ENCODE measurements at regions not wholly inside any gene's neighbourhood (a gene's known extent, or its start where the extent isn't known, plus 50 kb on each side); places are given as distances from the start of the nearest gene placed in this dataset.

GRCh38 chr13:44814161-44814560 lies 175.1 kb downstream of the NUFIP1 start:
- TF ChIP-seq ZNF764 (CRISPR knock-in tag; IDR thresholded peaks at IDR 0.05; ENCODE audit: low read depth): no peak
- TF ChIP-seq, protein P1, sequence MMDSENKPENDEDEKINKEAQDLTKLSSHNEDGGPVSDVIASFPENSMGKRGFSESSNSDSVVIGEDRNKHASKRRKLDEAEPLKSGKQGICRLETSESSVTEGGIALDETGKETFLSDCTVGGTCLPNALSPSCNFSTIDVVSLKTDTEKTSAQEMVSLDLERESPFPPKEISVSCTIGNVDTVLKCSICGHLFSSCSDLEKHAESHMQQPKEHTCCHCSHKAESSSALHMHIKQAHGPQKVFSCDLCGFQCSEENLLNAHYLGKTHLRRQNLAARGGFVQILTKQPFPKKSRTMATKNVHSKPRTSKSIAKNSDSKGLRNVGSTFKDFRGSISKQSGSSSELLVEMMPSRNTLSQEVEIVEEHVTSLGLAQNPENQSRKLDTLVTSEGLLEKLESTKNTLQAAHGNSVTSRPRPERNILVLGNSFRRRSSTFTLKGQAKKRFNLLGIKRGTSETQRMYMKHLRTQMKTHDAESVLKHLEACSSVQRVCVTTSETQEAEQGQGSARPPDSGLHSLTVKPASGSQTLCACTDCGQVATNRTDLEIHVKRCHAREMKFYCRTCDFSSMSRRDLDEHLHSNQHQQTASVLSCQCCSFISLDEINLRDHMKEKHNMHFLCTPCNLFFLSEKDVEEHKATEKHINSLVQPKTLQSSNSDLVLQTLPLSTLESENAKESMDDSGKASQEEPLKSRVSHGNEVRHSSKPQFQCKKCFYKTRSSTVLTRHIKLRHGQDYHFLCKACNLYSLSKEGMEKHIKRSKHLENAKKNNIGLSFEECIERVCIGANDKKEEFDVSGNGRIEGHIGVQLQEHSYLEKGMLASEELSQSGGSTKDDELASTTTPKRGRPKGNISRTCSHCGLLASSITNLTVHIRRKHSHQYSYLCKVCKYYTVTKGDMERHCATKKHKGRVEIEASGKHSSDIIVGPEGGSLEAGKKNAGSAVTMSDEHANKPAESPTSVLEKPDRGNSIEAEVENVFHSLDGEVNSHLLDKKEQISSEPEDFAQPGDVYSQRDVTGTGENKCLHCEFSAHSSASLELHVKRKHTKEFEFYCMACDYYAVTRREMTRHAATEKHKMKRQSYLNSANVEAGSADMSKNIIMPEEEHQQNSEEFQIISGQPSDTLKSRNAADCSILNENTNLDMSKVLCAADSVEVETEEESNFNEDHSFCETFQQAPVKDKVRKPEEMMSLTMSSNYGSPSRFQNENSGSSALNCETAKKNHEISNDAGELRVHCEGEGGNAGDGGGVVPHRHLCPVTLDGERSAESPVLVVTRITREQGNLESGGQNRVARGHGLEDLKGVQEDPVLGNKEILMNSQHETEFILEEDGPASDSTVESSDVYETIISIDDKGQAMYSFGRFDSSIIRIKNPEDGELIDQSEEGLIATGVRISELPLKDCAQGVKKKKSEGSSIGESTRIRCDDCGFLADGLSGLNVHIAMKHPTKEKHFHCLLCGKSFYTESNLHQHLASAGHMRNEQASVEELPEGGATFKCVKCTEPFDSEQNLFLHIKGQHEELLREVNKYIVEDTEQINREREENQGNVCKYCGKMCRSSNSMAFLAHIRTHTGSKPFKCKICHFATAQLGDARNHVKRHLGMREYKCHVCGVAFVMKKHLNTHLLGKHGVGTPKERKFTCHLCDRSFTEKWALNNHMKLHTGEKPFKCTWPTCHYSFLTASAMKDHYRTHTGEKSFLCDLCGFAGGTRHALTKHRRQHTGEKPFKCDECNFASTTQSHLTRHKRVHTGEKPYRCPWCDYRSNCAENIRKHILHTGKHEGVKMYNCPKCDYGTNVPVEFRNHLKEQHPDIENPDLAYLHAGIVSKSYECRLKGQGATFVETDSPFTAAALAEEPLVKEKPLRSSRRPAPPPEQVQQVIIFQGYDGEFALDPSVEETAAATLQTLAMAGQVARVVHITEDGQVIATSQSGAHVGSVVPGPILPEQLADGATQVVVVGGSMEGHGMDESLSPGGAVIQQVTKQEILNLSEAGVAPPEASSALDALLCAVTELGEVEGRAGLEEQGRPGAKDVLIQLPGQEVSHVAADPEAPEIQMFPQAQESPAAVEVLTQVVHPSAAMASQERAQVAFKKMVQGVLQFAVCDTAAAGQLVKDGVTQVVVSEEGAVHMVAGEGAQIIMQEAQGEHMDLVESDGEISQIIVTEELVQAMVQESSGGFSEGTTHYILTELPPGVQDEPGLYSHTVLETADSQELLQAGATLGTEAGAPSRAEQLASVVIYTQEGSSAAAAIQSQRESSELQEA (IDR thresholded peaks at IDR 0.05; ENCODE audit: low read depth): no peak
- no peak for TF ChIP-seq YY1 (IDR thresholded peaks at IDR 0.05; ENCODE audit: borderline replicate concordance in 1 of 3, control insufficient read depth in 1 of 3, extremely low read depth in 1 of 3, insufficient read depth in 3 of 3, insufficient read length in 1 of 3, insufficient replicate concordance in 2 of 3, low read depth in 1 of 3, low read length in 2 of 3)
